T-cell (primary cell): ENCODE measurements at regions not wholly inside any gene's neighbourhood (a gene's known extent, or its start where the extent isn't known, plus 50 kb on each side); places are given as distances from the start of the nearest gene placed in this dataset.

Source experiments
- ATAC-seq, 4 experiments: fragments of 200-7000 bp in 3 of 4; fragments of 150-1000 bp in 1 of 4; cut with Tn5 transposase; replicated peaks in 1 of 4; 1 replicate in 3 of 4; 2 replicates in 1 of 4; pipeline ENCODE4 v1.10.0; 2021; ENCODE audit warnings: moderate library complexity in 3 of 4, mild to moderate bottlenecking in 2 of 4, moderate number of reproducible peaks in 1 of 4
- CTCF ChIA-PET, 2 donors: fragments of 300-600 bp; sonication (Branson Sonifier 250); formaldehyde crosslinking; loops; one replicate each; lab custom pipeline; 2022; ENCODE audit warnings: antibody characterized with exemption in 2 of 2; lab: Charles Lee
- POLR2A ChIA-PET, 2 donors: fragments of 300-600 bp; sonication (Branson Sonifier 250); formaldehyde crosslinking; loops; one replicate each; lab custom pipeline; 2022; ENCODE audit warnings: antibody characterized with exemption in 2 of 2; lab: Charles Lee
- DNase-seq, 35 experiments: peaks; one replicate each; pipeline versions ENCODE4 v3.0.0 to v3.0.0-alpha.2; 2013 to 2023
- H3K27ac ChIP-seq: one replicate; pipeline ENCODE4 v1.5.1; 2013; ENCODE audit warnings: low read length
- H3K27me3 ChIP-seq, 2 experiments: replicated peaks in 1 of 2; 1 replicate in 1 of 2; 2 replicates in 1 of 2; pipeline versions ENCODE4 v1.6.1 to v1.7.0; 2013; ENCODE audit warnings: low read length in 1 of 2, mixed read lengths in 1 of 2; ENCODE audit not compliant: control insufficient read depth in 2 of 2, insufficient read depth in 2 of 2; ENCODE audit errors: extremely low read depth in 1 of 2
- H3K36me3 ChIP-seq, 2 donors: 1 replicate in 1 of 2; 2 replicates in 1 of 2; pipeline versions ENCODE4 v1.6.1 to v1.7.0; 2013; ENCODE audit warnings: low read length in 1 of 2; ENCODE audit not compliant: control insufficient read depth in 2 of 2, insufficient read depth in 1 of 2; ENCODE audit errors: extremely low read depth in 1 of 2
- H3K4me1 ChIP-seq, 2 experiments: 1 replicate in 1 of 2; 2 replicates in 1 of 2; pipeline versions ENCODE4 v1.6.1 to v1.7.0; 2013; ENCODE audit warnings: low read length in 2 of 2, mixed read lengths in 1 of 2; ENCODE audit not compliant: insufficient read depth in 2 of 2, control insufficient read depth in 1 of 2; ENCODE audit errors: extremely low read depth in 1 of 2
- H3K4me3 ChIP-seq, 2 donors: 1 replicate in 1 of 2; 2 replicates in 1 of 2; pipeline versions ENCODE4 v1.5.1 to v1.7.0; 2013; ENCODE audit warnings: mild to moderate bottlenecking in 2 of 2, low read length in 1 of 2, moderate library complexity in 1 of 2; ENCODE audit not compliant: control insufficient read depth in 1 of 2; ENCODE audit errors: extremely low read depth in 1 of 2
- H3K9me3 ChIP-seq: 2 replicates; pipeline ENCODE4 v1.7.0; 2013
- H3K27ac Mint-ChIP-seq, 2 donors: one replicate each; pipeline ENCODE4 v1.8.0; 2020 to 2021; ENCODE audit warnings: mild to moderate bottlenecking in 2 of 2, mixed read lengths in 2 of 2
- H3K27me3 Mint-ChIP-seq, 2 donors: one replicate each; pipeline ENCODE4 v1.8.0; 2021 to 2022; ENCODE audit warnings: mixed read lengths in 2 of 2
- H3K36me3 Mint-ChIP-seq: one replicate; pipeline ENCODE4 v1.8.0; 2021; ENCODE audit warnings: mixed read lengths
- H3K4me1 Mint-ChIP-seq, 3 donors: one replicate each; pipeline ENCODE4 v1.8.0; 2020 to 2022; ENCODE audit warnings: mixed read lengths in 3 of 3, mild to moderate bottlenecking in 1 of 3
- H3K4me3 Mint-ChIP-seq, 3 donors: one replicate each; pipeline ENCODE4 v1.8.0; 2020 to 2022; ENCODE audit warnings: mild to moderate bottlenecking in 3 of 3, mixed read lengths in 3 of 3, moderate library complexity in 3 of 3
- H3K9me3 Mint-ChIP-seq, 3 donors: one replicate each; pipeline ENCODE4 v1.8.0; 2020 to 2022; ENCODE audit warnings: mixed read lengths in 3 of 3
- WGBS: methylation state at CpG from one replicate; pipeline ENCODE4 v1.1.5; 2013; ENCODE audit warnings: missing lambda C conversion rate; ENCODE audit not compliant: insufficient coverage; 5-methylcytosine and 5-hydroxymethylcytosine counted together

DNA sequence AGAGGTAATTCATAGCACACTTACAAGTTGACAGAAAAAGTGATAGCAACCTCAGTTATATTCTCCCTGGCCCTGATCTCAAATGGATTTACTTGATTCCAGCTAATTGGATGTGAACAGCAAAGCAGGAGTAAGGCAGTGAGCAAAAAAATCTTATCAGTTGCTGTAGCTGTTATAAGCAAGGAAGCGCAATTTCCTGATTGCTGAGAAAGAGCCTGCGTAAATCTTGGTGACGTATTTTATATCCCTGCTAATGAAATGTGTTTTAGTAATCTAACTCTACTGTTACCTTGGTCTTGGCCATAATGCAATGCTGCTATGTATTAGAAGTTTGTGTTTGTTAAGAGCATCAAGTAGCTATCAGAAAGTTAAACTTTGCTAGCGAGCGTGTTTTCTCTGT, 661.2 kb upstream of the SEMA6A start:
- ATAC-seq, result no peak
- no peaks in the 10 kb centered on the region for H3K27me3 Mint-ChIP-seq
- H3K27ac Mint-ChIP-seq, result no peak overlapping the region

DNA sequence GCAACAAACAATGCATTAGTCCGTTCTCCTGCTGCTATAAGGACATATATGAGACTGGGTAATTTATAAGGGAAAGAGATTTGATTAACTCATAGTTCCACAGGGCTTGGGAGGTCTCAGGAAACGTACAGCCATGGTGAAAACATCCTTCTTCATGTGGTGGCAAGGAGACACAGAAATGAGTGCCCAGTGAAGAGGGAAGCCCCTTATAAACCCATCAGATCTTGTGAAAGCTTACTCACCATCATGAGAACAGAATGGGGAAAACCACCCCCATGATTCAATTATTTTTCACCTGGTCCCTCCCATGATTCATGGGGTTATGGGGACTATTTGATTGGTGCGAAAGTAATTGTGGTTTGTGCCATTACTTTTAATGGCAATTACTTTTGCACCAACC, 655.8 kb upstream of the SEMA6A start:
- H3K36me3 ChIP-seq, result no peaks in the 10 kb centered on the region
- Mint-ChIP-seq H3K4me1 (no peaks in the 10 kb centered on the region), H3K27me3 (no peaks in the 10 kb centered on the region), H3K27ac (no peak overlapping the region), H3K4me3 (no peak overlapping the region), H3K36me3 (no peaks in the 10 kb centered on the region), H3K9me3 (peaks cover 0 to 6% (median 4%) of the 10 kb centered on the region in 3 donors)
- no peak for ATAC-seq
- no peak overlapping the region for H3K27ac ChIP-seq
- no peaks in the 10 kb centered on the region for H3K9me3 ChIP-seq
- DNase-seq, result no peak
- POLR2A ChIA-PET, result no interaction called here
- WGBS, result no CpG with 5 or more reads among the region's 3 CpGs
- H3K27me3 ChIP-seq, result no peaks in the 10 kb centered on the region
- no peaks in the 10 kb centered on the region for H3K4me1 ChIP-seq
- CTCF ChIA-PET, result interaction anchor here in 1 of 2 donors (0.7 kb wide), 1 partner anchor 228 kb away, joined by 3 read pairs; no protein-coding TSS in a partner anchor
- no peak overlapping the region for H3K4me3 ChIP-seq

More for the DNA sequence above, 661.2 kb upstream of the SEMA6A start:
- no peak for DNase-seq
- H3K36me3 ChIP-seq, result no peaks in the 10 kb centered on the region
- no peaks in the 10 kb centered on the region for H3K27me3 ChIP-seq
- no peak overlapping the region for H3K4me3 ChIP-seq
- Mint-ChIP-seq H3K4me3 (no peak overlapping the region), H3K9me3 (peaks cover 0 to 14% (median 7%) of the 10 kb centered on the region in 3 donors), H3K4me1 (no peaks in the 10 kb centered on the region), H3K36me3 (no peaks in the 10 kb centered on the region)
- no peaks in the 10 kb centered on the region for H3K9me3 ChIP-seq
- WGBS, result 90% methylated on average over 2 of the region's 5 CpGs
- H3K27ac ChIP-seq, result no peak overlapping the region
- H3K4me1 ChIP-seq, result no peaks in the 10 kb centered on the region
- CTCF ChIA-PET, result no interaction called here
- POLR2A ChIA-PET, result interaction anchor here in 1 of 2 donors (0.6 kb wide), 1 partner anchor 10 kb away, joined by 4 read pairs; no protein-coding TSS in a partner anchor

DNA sequence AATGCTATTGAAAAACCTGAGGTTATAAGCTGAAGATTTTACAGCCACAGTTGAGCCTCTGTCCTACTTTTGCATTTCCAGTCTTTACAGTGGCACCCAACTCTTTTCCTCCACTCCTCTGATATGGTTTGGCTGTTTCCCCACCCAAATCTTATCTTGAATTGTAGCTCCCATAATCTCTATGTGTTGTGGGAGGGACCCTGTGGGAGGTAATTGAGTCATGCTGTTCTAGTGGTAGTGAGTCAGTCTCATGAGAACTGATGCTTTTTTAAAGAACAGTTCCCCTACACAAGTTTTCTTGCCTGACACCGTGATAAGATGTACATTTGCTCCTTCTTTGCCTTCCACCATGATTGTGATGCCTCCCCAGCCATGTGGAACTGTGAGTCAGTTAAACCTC, 646.1 kb upstream of the SEMA6A start:
- ChIA-PET POLR2A (no interaction called here), CTCF (no interaction called here)
- no peaks in the 10 kb centered on the region for H3K27me3 Mint-ChIP-seq
- Histone ChIP-seq H3K4me3 (no peak overlapping the region), H3K4me1 (no peaks in the 10 kb centered on the region), H3K36me3 (no peaks in the 10 kb centered on the region), H3K9me3 (no peaks in the 10 kb centered on the region), H3K27ac (no peak overlapping the region), H3K27me3 (no peaks in the 10 kb centered on the region)
- no peaks in the 10 kb centered on the region for H3K36me3 Mint-ChIP-seq
- DNase-seq, result no peak
- no peak overlapping the region for H3K4me3 Mint-ChIP-seq
- no peaks in the 10 kb centered on the region for H3K4me1 Mint-ChIP-seq
- no peak overlapping the region for H3K27ac Mint-ChIP-seq
- no peak for ATAC-seq
- WGBS, result no CpG with 5 or more reads among the region's 1 CpG
- H3K9me3 Mint-ChIP-seq, result peaks cover 6 to 20% (median 13%) of the 10 kb centered on the region in 3 donors

GRCh38 chr5:117218789-117219188, 644.2 kb upstream of the SEMA6A start:
- H3K36me3 Mint-ChIP-seq, result no peaks in the 10 kb centered on the region
- no peaks in the 10 kb centered on the region for H3K36me3 ChIP-seq
- H3K4me1 ChIP-seq, result no peaks in the 10 kb centered on the region
- ChIA-PET POLR2A (no interaction called here), CTCF (no interaction called here)
- no peaks in the 10 kb centered on the region for H3K4me1 Mint-ChIP-seq
- no peak overlapping the region for H3K27ac ChIP-seq
- no peak overlapping the region for H3K4me3 ChIP-seq
- no peaks in the 10 kb centered on the region for H3K9me3 ChIP-seq
- DNase-seq (no peak), ATAC-seq (no peak)
- H3K27me3 ChIP-seq, result no peaks in the 10 kb centered on the region
- H3K4me3 Mint-ChIP-seq, result no peak overlapping the region
- H3K9me3 Mint-ChIP-seq, result peaks cover 8 to 15% (median 13%) of the 10 kb centered on the region in 3 donors
- no peaks in the 10 kb centered on the region for H3K27me3 Mint-ChIP-seq
- no peak overlapping the region for H3K27ac Mint-ChIP-seq
- no CpG with 5 or more reads among the region's 2 CpGs for WGBS

- DNase-seq (no peak), ATAC-seq (no peak)
- H3K27ac Mint-ChIP-seq, result no peak overlapping the region
- H3K4me3 ChIP-seq, result no peak overlapping the region
- no peak overlapping the region for H3K4me3 Mint-ChIP-seq
- POLR2A ChIA-PET, result no interaction called here
- WGBS, result no CpG with 5 or more reads among the region's 1 CpG
- peaks cover 7 to 21% (median 11%) of the 10 kb centered on the region in 3 donors for H3K9me3 Mint-ChIP-seq
- no peaks in the 10 kb centered on the region for H3K4me1 Mint-ChIP-seq
- H3K36me3 Mint-ChIP-seq, result no peaks in the 10 kb centered on the region
- no peak overlapping the region for H3K27ac ChIP-seq
- H3K27me3 Mint-ChIP-seq, result no peaks in the 10 kb centered on the region
- H3K4me1 ChIP-seq, result no peaks in the 10 kb centered on the region
- H3K36me3 ChIP-seq, result no peaks in the 10 kb centered on the region
- H3K9me3 ChIP-seq, result no peaks in the 10 kb centered on the region
- H3K27me3 ChIP-seq, result no peaks in the 10 kb centered on the region
- CTCF ChIA-PET, result no interaction called here
Observed at GRCh38 chr5:117212866-117213265, 638.2 kb upstream of the SEMA6A start.

- Mint-ChIP-seq H3K9me3 (peaks cover 7 to 17% (median 11%) of the 10 kb centered on the region in 3 donors), H3K27me3 (no peaks in the 10 kb centered on the region), H3K27ac (no peak overlapping the region), H3K36me3 (no peaks in the 10 kb centered on the region), H3K4me1 (no peaks in the 10 kb centered on the region), H3K4me3 (no peak overlapping the region)
- ATAC-seq, result no peak
- Histone ChIP-seq H3K4me1 (no peaks in the 10 kb centered on the region), H3K27me3 (no peaks in the 10 kb centered on the region), H3K27ac (no peak overlapping the region), H3K9me3 (no peaks in the 10 kb centered on the region), H3K36me3 (no peaks in the 10 kb centered on the region), H3K4me3 (no peak overlapping the region)
- CTCF ChIA-PET, result no interaction called here
- POLR2A ChIA-PET, result no interaction called here
- no peak for DNase-seq
- no CpG with 5 or more reads among the region's 1 CpG for WGBS
Observed at GRCh38 chr5:117210796-117211195, 636.2 kb upstream of the SEMA6A start.

DNA sequence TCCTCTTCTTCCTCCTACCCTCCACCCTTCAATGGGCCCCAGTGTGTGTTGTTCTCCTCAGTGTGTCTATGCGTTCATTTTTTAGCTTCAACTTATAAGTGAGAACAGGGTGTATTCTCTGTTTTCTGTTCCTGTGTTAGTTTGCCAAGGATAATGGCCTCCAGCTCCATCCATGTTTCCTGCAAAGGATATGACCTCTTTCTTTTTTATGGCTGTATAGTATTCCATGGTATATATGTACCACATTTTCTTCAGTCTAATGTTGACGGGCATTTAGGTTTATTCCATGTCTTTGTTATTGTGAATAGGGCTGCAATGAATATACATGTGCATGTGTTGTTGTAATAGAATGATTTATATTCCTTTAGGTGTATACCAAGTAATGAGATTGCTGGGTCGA, 634.9 kb upstream of the SEMA6A start:
- no peaks in the 10 kb centered on the region for H3K27me3 ChIP-seq
- no peaks in the 10 kb centered on the region for H3K36me3 ChIP-seq
- DNase-seq (no peak), ATAC-seq (no peak)
- Mint-ChIP-seq H3K4me1 (no peaks in the 10 kb centered on the region), H3K9me3 (peaks cover 7 to 13% (median 9%) of the 10 kb centered on the region in 3 donors), H3K27ac (no peak overlapping the region), H3K36me3 (no peaks in the 10 kb centered on the region), H3K4me3 (no peak overlapping the region), H3K27me3 (no peaks in the 10 kb centered on the region)
- ChIA-PET POLR2A (interaction anchor here in 1 of 2 donors (0.6 kb wide), 1 partner anchor 63 kb away, joined by 3 read pairs; no protein-coding TSS in a partner anchor), CTCF (no interaction called here)
- H3K9me3 ChIP-seq, result no peaks in the 10 kb centered on the region
- H3K27ac ChIP-seq, result no peak overlapping the region
- WGBS, result no CpG with 5 or more reads among the region's 3 CpGs
- no peaks in the 10 kb centered on the region for H3K4me1 ChIP-seq
- H3K4me3 ChIP-seq, result no peak overlapping the region
